ENCODE measurements at regions not wholly inside any gene's neighbourhood (a gene's known extent, or its start where the extent isn't known, plus 50 kb on each side); places are given as distances from the start of the nearest gene placed in this dataset.

DNA sequence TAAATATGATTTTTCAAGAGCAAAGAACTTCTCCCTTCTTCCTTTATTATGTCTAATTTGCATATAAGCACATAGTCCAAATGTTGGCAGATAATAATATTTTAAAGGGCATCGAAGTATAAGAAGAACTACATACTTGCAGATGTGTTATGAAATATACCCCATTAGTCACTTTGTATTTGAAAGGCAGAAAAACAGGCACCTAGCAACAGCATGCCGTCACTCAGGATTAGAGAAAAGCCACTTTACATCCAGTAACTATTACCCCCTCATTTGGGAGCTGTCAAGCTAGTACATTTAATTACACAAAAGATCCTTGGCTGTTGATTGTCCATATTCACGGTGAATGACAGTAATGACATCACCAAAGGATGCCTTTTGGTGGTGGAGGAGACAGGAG lies 99.3 kb upstream of the ARMC2 start:
- TF ChIP-seq, protein P1, sequence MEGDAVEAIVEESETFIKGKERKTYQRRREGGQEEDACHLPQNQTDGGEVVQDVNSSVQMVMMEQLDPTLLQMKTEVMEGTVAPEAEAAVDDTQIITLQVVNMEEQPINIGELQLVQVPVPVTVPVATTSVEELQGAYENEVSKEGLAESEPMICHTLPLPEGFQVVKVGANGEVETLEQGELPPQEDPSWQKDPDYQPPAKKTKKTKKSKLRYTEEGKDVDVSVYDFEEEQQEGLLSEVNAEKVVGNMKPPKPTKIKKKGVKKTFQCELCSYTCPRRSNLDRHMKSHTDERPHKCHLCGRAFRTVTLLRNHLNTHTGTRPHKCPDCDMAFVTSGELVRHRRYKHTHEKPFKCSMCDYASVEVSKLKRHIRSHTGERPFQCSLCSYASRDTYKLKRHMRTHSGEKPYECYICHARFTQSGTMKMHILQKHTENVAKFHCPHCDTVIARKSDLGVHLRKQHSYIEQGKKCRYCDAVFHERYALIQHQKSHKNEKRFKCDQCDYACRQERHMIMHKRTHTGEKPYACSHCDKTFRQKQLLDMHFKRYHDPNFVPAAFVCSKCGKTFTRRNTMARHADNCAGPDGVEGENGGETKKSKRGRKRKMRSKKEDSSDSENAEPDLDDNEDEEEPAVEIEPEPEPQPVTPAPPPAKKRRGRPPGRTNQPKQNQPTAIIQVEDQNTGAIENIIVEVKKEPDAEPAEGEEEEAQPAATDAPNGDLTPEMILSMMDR (IDR thresholded peaks at IDR 0.05 in 8 of 11, conservative IDR thresholded peaks at IDR 0.05 in 3 of 11): no peak
- TF ChIP-seq POLR2A (IDR thresholded peaks at IDR 0.05): no peak
- no peak for TF ChIP-seq POLR2AphosphoS5 (IDR thresholded peaks at IDR 0.05)

All from spleen (tissue), 7 donors.